ELF-1 (cell line): ENCODE measurements at regions not wholly inside any gene's neighbourhood (a gene's known extent, or its start where the extent isn't known, plus 50 kb on each side); places are given as distances from the start of the nearest gene placed in this dataset.

Experiments used
- DNase-seq: peaks from one replicate; pipeline ENCODE4 v3.0.0-alpha.2; 2016; ENCODE audit warnings: low read depth, low spot score

GRCh38 chr6:76420094-76420493 is 347.6 kb upstream of the IMPG1 start:
- DNase-seq: no peak

GRCh38 chr6:76418560-76419223 is 346.2 kb upstream of the IMPG1 start:
- no peak for DNase-seq

- no peak for DNase-seq
Measured at GRCh38 chr6:76416821-76417605, 344.6 kb upstream of the IMPG1 start.

- DNase-seq: no peak
Measured at GRCh38 chr6:76403064-76403463, 330.6 kb upstream of the IMPG1 start.

- no peak for DNase-seq
Measured at GRCh38 chr6:76397966-76398365, 325.5 kb upstream of the IMPG1 start.

GRCh38 chr6:76382201-76382600 is 309.7 kb upstream of the IMPG1 start:
- DNase-seq: peak; percentile 13

- no peak for DNase-seq
Measured at GRCh38 chr6:76381612-76382011, 309.1 kb upstream of the IMPG1 start.

- no peak for DNase-seq
Measured at GRCh38 chr6:76351275-76351674, 278.8 kb upstream of the IMPG1 start.

- no peak for DNase-seq
Measured at GRCh38 chr6:76347539-76347938, 275.1 kb upstream of the IMPG1 start.

- DNase-seq: no peak
Measured at GRCh38 chr6:76342611-76343160, 270.2 kb upstream of the IMPG1 start.

- no peak for DNase-seq
Measured at GRCh38 chr6:76330031-76330430, 257.6 kb upstream of the IMPG1 start.

- no peak for DNase-seq
Measured at GRCh38 chr6:76326871-76327270, 254.4 kb upstream of the IMPG1 start.
